ENCODE measurements at regions not wholly inside any gene's neighbourhood (a gene's known extent, or its start where the extent isn't known, plus 50 kb on each side); places are given as distances from the start of the nearest gene placed in this dataset.
"Not testable (repeated sequence)": the region's sequence is repeated elsewhere in the genome, so short reads cannot be mapped to it uniquely, and the experiment has no call there.

DNA sequence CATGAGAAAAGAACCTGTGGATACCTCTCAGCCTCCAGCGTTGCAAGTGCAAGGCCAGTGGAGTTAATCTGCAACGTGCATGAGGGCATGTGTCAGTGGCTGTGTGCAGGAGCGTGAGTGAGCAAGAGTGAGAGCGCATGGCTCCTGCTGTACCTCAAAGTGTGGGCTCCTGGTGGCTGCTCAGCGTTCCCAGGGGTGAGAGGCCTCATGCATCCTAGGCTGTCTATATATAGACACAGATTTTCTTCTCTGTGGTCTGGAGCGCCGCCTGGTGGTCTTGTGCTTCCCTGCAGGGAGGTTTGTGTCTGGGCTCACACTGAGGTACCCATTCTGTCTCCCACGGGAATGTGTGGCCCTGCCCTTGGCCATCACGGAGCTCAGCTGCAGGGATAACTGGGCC is 161.8 kb upstream of the POTEB2 start:
- H3K9me1 ChIP-seq (ENCODE audit: insufficient read depth, low read length); H3K9me3 ChIP-seq (ENCODE audit: control insufficient read depth, insufficient read depth, low read length); ATAC-seq (ENCODE audit: low read depth); DNase-seq; H2BK5ac ChIP-seq (ENCODE audit: low read depth, low read length, poor library complexity, severe bottlenecking); intact Hi-C loops (cut with micrococcal nuclease); H3K27me3 ChIP-seq (ENCODE audit: control insufficient read depth, insufficient read depth, low read length); H3K79me1 ChIP-seq (ENCODE audit: low read depth in 1 of 2, low read length in 2 of 2); H4K5ac ChIP-seq (ENCODE audit: low read depth, low read length); H2BK15ac ChIP-seq (ENCODE audit: low read depth, low read length); H3K14ac ChIP-seq (replicated peaks; ENCODE audit: low read depth, low read length); H2AK5ac ChIP-seq (ENCODE audit: low read depth, low read length); BruUV-seq (replicated peaks); H2BK120ac ChIP-seq (ENCODE audit: low read depth, low read length); H3K36me3 ChIP-seq (ENCODE audit: control insufficient read depth, insufficient read depth, low read length); H3K4me3 ChIP-seq (ENCODE audit: insufficient read depth, low read depth, low read length); H3K18ac ChIP-seq (ENCODE audit: low read depth, low read length); POLR2A ChIA-PET (ENCODE audit: unreplicated experiment); H4K8ac ChIP-seq (ENCODE audit: low read depth in 2 of 2, low read length in 2 of 2); H3K4me1 ChIP-seq (ENCODE audit: control insufficient read depth, insufficient read depth, low read length); H4K20me1 ChIP-seq (ENCODE audit: insufficient read depth, low read length); CTCF ChIA-PET; H3K4ac ChIP-seq (ENCODE audit: low read depth, low read length); in situ Hi-C loops (cut with MboI; ENCODE audit: low sequenced_read_pairs); H3K23ac ChIP-seq (ENCODE audit: low read depth, low read length); H3K27ac ChIP-seq (ENCODE audit: insufficient read depth, low read length); H2AK9ac ChIP-seq (replicated peaks; ENCODE audit: low read depth, low read length, poor library complexity); H3K4me2 ChIP-seq (ENCODE audit: low read depth, low read length); H4K91ac ChIP-seq (ENCODE audit: insufficient read depth, low read depth, low read length); H3K9ac ChIP-seq (ENCODE audit: low read depth, low read length); H2AFZ ChIP-seq (replicated peaks; ENCODE audit: low read length, poor library complexity); H2BK20ac ChIP-seq (ENCODE audit: low read depth, low read length); H3K56ac ChIP-seq (ENCODE audit: extremely low read depth, insufficient read depth, low read length); dilution Hi-C loops (cut with HindIII; ENCODE audit: low sequenced_read_pairs, unreplicated experiment): not testable (repeated sequence)
- WGBS, 2 experiments (ENCODE audit: extremely low coverage in 2 of 2, insufficient read length in 1 of 2) = no CpG with 5 or more reads among the region's 9 CpGs

GRCh38 chr15:21026848-21027247 is 160.7 kb upstream of the POTEB2 start:
- H2BK120ac ChIP-seq (ENCODE audit: low read depth, low read length); H3K9me1 ChIP-seq (ENCODE audit: insufficient read depth, low read length); in situ Hi-C loops (cut with MboI; ENCODE audit: low sequenced_read_pairs); H3K27ac ChIP-seq (ENCODE audit: insufficient read depth, low read length); DNase-seq; H4K8ac ChIP-seq (ENCODE audit: low read depth in 2 of 2, low read length in 2 of 2); ATAC-seq (ENCODE audit: low read depth); CTCF ChIA-PET; H4K20me1 ChIP-seq (ENCODE audit: insufficient read depth, low read length); H2BK15ac ChIP-seq (ENCODE audit: low read depth, low read length); H3K9ac ChIP-seq (ENCODE audit: low read depth, low read length); H3K4me1 ChIP-seq (ENCODE audit: control insufficient read depth, insufficient read depth, low read length); H2BK20ac ChIP-seq (ENCODE audit: low read depth, low read length); H3K4me3 ChIP-seq (ENCODE audit: insufficient read depth, low read depth, low read length); H3K36me3 ChIP-seq (ENCODE audit: control insufficient read depth, insufficient read depth, low read length); H2AFZ ChIP-seq (replicated peaks; ENCODE audit: low read length, poor library complexity); H4K5ac ChIP-seq (ENCODE audit: low read depth, low read length); H3K23ac ChIP-seq (ENCODE audit: low read depth, low read length); H3K4ac ChIP-seq (ENCODE audit: low read depth, low read length); H2BK5ac ChIP-seq (ENCODE audit: low read depth, low read length, poor library complexity, severe bottlenecking); H3K9me3 ChIP-seq (ENCODE audit: control insufficient read depth, insufficient read depth, low read length); POLR2A ChIA-PET (ENCODE audit: unreplicated experiment); intact Hi-C loops (cut with micrococcal nuclease); H4K91ac ChIP-seq (ENCODE audit: insufficient read depth, low read depth, low read length); BruUV-seq (replicated peaks); H3K18ac ChIP-seq (ENCODE audit: low read depth, low read length); H3K56ac ChIP-seq (ENCODE audit: extremely low read depth, insufficient read depth, low read length); H3K14ac ChIP-seq (replicated peaks; ENCODE audit: low read depth, low read length); H3K4me2 ChIP-seq (ENCODE audit: low read depth, low read length); H3K27me3 ChIP-seq (ENCODE audit: control insufficient read depth, insufficient read depth, low read length); H2AK5ac ChIP-seq (ENCODE audit: low read depth, low read length); dilution Hi-C loops (cut with HindIII; ENCODE audit: low sequenced_read_pairs, unreplicated experiment); H3K79me1 ChIP-seq (ENCODE audit: low read depth in 1 of 2, low read length in 2 of 2); H2AK9ac ChIP-seq (replicated peaks; ENCODE audit: low read depth, low read length, poor library complexity): not testable (repeated sequence)
- no CpG with 5 or more reads among the region's 12 CpGs for WGBS, 2 experiments (ENCODE audit: extremely low coverage in 2 of 2, insufficient read length in 1 of 2)

Measured in IMR-90 (cell line).